HepG2 (cell line): ENCODE measurements at regions not wholly inside any gene's neighbourhood (a gene's known extent, or its start where the extent isn't known, plus 50 kb on each side); places are given as distances from the start of the nearest gene placed in this dataset.

Source experiments
- EZH2 ChIP-seq: conservative IDR thresholded peaks from 2 replicates; pipeline ENCODE4 v1.6.1; 2012; ENCODE audit warnings: mild to moderate bottlenecking, low read depth, low read length, moderate library complexity
- HOXA3 ChIP-seq: sonication (generic); formaldehyde crosslinking; IDR thresholded peaks from 2 replicates; pipeline ENCODE4 v1.5.0; 2020; ENCODE audit warnings: missing genetic modification reagents
- POLR2A ChIP-seq, 2 experiments: IDR thresholded peaks; 2 replicates each; pipeline ENCODE4 v1.6.1; 2011; ENCODE audit warnings: low read depth in 2 of 2, low read length in 2 of 2, mild to moderate bottlenecking in 1 of 2, moderate library complexity in 1 of 2; ENCODE audit not compliant: insufficient read depth in 1 of 2
- RCOR2 ChIP-seq: IDR thresholded peaks from 2 replicates; pipeline ENCODE4 v1.6.1; 2016; ENCODE audit warnings: missing biosample characterization, missing genetic modification reagents

DNA sequence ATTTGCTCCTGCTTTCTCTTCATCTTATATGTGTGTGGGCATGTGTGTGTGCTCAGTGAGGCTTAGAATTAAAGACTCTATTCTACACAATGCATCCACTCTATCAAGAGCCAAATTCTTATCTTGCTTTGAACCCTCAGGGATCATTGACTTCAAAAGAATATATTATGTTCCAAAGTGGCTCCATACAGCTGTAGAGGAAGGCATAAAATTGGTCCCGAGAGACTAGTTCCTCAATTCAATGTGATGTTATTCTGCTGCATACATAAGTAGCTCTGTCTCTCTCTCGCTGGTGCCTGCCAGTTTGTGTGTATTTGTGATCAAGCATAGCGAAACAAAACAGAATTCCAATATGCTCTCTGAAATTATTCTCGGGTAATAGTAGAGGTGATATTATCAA is 997.9 kb upstream of the POT1 start:
- TF ChIP-seq EZH2 (no peak), HOXA3 (CRISPR knock-in tag) (no peak), RCOR2 (CRISPR knock-in tag) (no peak), POLR2A (IDR thresholded peaks at IDR 0.05; ENCODE audit: insufficient read depth in 1 of 2, low read depth in 2 of 2, low read length in 2 of 2) (no peak)
